Astrocyte (in vitro differentiated cells and primary cell): ENCODE measurements at regions not wholly inside any gene's neighbourhood (a gene's known extent, or its start where the extent isn't known, plus 50 kb on each side); places are given as distances from the start of the nearest gene placed in this dataset.
"Not testable (repeated sequence)": the region's sequence is repeated elsewhere in the genome, so short reads cannot be mapped to it uniquely, and the experiment has no call there.

Experiments used
- DNase-seq: peaks from one replicate; pipeline ENCODE4 v3.0.0-alpha.2; 2010; ENCODE audit warnings: low read depth
- FAIRE-seq: peaks from 2 replicates; lab custom pipeline; 2011; peaks lifted over from hg19 to GRCh38; lab: Jason Lieb, UNC
- H2AFZ ChIP-seq: 2 replicates; pipeline ENCODE4 v1.6.0; 2012; ENCODE audit warnings: low read depth, low read length, inconsistent platforms
- H3K27ac ChIP-seq: 2 replicates; pipeline ENCODE4 v1.5.1; 2011; ENCODE audit warnings: low read depth, low read length, inconsistent platforms
- H3K27me3 ChIP-seq: 2 replicates; pipeline ENCODE4 v1.6.0; 2011; ENCODE audit warnings: low read length, inconsistent platforms; ENCODE audit not compliant: insufficient read depth
- H3K36me3 ChIP-seq: 2 replicates; pipeline ENCODE4 v1.5.1; 2011; ENCODE audit warnings: low read length, inconsistent platforms; ENCODE audit not compliant: insufficient read depth
- H3K4me1 ChIP-seq: 2 replicates; pipeline ENCODE4 v1.5.1; 2011; ENCODE audit warnings: low read length, inconsistent platforms; ENCODE audit not compliant: insufficient read depth
- H3K4me2 ChIP-seq: 2 replicates; pipeline ENCODE4 v1.6.0; 2012; ENCODE audit warnings: low read length, inconsistent platforms
- H3K4me3 ChIP-seq: 2 replicates; pipeline ENCODE4 v1.5.1; 2011; ENCODE audit warnings: low read depth, mild to moderate bottlenecking, low read length, inconsistent platforms; ENCODE audit not compliant: insufficient read depth
- H3K79me2 ChIP-seq: 2 replicates; pipeline ENCODE4 v1.6.0; 2012; ENCODE audit warnings: mild to moderate bottlenecking, low read length, inconsistent platforms; ENCODE audit not compliant: insufficient read depth
- H3K9ac ChIP-seq: 2 replicates; pipeline ENCODE4 v1.6.0; 2012; ENCODE audit warnings: mild to moderate bottlenecking, low read length, inconsistent platforms
- H3K9me3 ChIP-seq: 2 replicates; pipeline ENCODE4 v1.5.1; 2012; ENCODE audit warnings: low read depth, mild to moderate bottlenecking, low read length, inconsistent platforms; ENCODE audit not compliant: insufficient read depth
- H4K20me1 ChIP-seq: 2 replicates; pipeline ENCODE4 v1.6.0; 2012; ENCODE audit warnings: low read length, inconsistent platforms; ENCODE audit not compliant: insufficient read depth
- H3K27ac Mint-ChIP-seq: one replicate; pipeline ENCODE4 v1.8.0; 2021; ENCODE audit warnings: mild to moderate bottlenecking, mixed read lengths; ENCODE audit not compliant: unreplicated experiment
- H3K27me3 Mint-ChIP-seq: one replicate; pipeline ENCODE4 v1.8.0; 2021; ENCODE audit warnings: low read depth, mixed read lengths; ENCODE audit not compliant: unreplicated experiment
- H3K36me3 Mint-ChIP-seq: one replicate; pipeline ENCODE4 v1.8.0; 2021; ENCODE audit warnings: low read depth, mixed read lengths; ENCODE audit not compliant: unreplicated experiment
- H3K4me1 Mint-ChIP-seq: one replicate; pipeline ENCODE4 v1.8.0; 2021; ENCODE audit warnings: low read depth, mixed read lengths; ENCODE audit not compliant: unreplicated experiment
- H3K4me3 Mint-ChIP-seq: one replicate; pipeline ENCODE4 v1.8.0; 2021; ENCODE audit warnings: mild to moderate bottlenecking, moderate library complexity, mixed read lengths; ENCODE audit not compliant: unreplicated experiment
- H3K9me3 Mint-ChIP-seq: one replicate; pipeline ENCODE4 v1.8.0; 2021; ENCODE audit warnings: mild to moderate bottlenecking, mixed read lengths; ENCODE audit not compliant: unreplicated experiment

DNA sequence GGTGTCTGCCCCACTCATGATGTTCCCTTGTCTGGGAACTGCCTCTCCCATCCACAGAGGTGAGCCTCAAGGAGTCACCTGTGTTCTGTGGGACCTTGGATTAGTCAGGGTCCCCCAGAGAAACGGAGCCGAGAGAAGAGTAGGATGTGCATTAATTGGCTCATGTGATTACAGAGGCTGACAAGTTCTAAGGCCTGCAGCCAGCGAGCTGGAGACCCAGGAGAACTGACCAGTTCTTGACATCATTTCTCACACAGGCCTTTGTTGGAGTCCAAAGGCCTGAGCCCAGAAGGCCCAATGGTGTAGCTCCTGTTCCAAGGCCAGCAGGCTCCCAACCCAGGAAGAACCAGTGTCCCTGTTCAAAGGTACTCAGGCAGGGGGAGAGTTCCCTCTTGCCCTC is 186.6 kb downstream of the BCL2L11 start:
- H3K36me3 ChIP-seq, H3K4me1 ChIP-seq, H3K36me3 Mint-ChIP-seq, H3K4me1 Mint-ChIP-seq, H4K20me1 ChIP-seq, H3K27me3 ChIP-seq, H3K4me3 ChIP-seq, H3K9me3 Mint-ChIP-seq, H3K9me3 ChIP-seq, H3K27me3 Mint-ChIP-seq, H3K27ac ChIP-seq, H3K79me2 ChIP-seq, FAIRE-seq, H2AFZ ChIP-seq, H3K4me2 ChIP-seq, H3K9ac ChIP-seq, H3K27ac Mint-ChIP-seq, H3K4me3 Mint-ChIP-seq, DNase-seq: not testable (repeated sequence)

DNA sequence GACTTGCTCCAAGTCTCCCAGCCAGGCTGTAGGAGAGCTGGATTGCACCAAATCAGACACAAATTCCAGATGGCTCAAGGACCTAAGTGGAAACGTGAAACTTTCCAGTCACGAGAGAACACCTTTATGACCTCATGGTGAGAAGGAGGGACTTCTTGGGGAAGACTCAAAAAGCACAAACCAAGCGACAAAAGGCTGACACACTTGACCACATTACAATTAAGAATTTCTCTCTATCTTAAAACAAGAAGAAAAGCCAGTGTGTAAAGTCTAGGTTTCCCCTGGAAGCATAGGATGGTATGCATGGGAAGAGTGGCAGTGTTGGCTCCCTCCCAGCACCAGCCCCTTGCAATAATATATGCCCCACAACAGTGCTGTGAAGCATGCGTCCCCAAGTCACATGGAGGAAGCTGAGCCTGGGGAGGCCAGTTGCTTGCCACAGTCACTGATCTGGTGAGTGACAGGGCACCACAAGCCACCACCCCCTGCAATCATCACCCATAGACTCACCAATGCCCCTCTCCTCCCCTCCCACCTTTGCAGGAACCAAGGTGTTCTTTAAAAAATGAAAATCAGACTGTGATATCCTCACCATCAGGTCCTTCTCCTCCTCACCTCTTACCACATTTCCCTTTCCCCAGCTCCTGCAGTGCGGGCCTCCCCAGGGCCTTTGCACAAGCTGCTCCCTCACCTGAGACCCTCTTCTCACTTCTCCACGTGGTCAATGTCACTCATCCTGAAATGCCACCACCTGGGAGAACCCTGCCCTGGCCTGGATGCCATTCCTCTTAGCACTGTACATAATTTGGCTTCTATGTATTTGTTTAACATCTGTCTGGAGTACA is 188.7 kb downstream of the BCL2L11 start:
- H3K36me3 Mint-ChIP-seq, FAIRE-seq, DNase-seq: not testable (repeated sequence)

DNA sequence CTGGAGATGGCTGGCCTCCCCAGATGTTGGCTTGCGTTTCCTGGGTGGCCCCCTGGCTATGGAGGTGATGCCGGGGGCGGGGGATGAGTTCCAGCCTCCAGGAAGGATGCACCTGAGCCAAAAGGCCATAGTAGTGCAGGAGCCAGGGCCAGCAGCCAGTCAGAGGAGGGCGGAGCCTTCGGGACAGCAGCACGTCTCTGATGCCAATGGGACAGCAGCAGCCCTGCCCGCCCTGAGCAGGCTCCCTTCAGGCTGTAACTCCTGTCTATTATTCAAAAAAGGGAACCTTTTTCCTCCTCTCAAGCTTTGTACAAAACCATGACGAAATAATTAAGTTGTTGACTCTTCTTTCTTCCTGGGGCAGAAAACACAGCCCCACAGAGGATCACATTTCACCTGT is 189.7 kb downstream of the BCL2L11 start:
- H3K27me3 ChIP-seq, H3K9me3 Mint-ChIP-seq, FAIRE-seq, H3K4me1 Mint-ChIP-seq, H2AFZ ChIP-seq, H3K4me3 Mint-ChIP-seq, H4K20me1 ChIP-seq, H3K9ac ChIP-seq, H3K4me3 ChIP-seq, H3K4me1 ChIP-seq, H3K27ac ChIP-seq, H3K79me2 ChIP-seq, H3K36me3 Mint-ChIP-seq, H3K4me2 ChIP-seq, H3K27ac Mint-ChIP-seq, H3K9me3 ChIP-seq, H3K36me3 ChIP-seq, H3K27me3 Mint-ChIP-seq, DNase-seq: not testable (repeated sequence)

More for the DNA sequence above, 188.7 kb downstream of the BCL2L11 start:
- not testable (repeated sequence) for H3K79me2 ChIP-seq, H3K4me3 ChIP-seq, H3K4me2 ChIP-seq, H3K9me3 Mint-ChIP-seq, H3K27me3 ChIP-seq, H3K4me1 Mint-ChIP-seq, H3K27ac ChIP-seq, H3K9me3 ChIP-seq, H3K27ac Mint-ChIP-seq, H4K20me1 ChIP-seq, H3K9ac ChIP-seq, H3K27me3 Mint-ChIP-seq, H2AFZ ChIP-seq, H3K4me3 Mint-ChIP-seq, H3K4me1 ChIP-seq, H3K36me3 ChIP-seq

DNA sequence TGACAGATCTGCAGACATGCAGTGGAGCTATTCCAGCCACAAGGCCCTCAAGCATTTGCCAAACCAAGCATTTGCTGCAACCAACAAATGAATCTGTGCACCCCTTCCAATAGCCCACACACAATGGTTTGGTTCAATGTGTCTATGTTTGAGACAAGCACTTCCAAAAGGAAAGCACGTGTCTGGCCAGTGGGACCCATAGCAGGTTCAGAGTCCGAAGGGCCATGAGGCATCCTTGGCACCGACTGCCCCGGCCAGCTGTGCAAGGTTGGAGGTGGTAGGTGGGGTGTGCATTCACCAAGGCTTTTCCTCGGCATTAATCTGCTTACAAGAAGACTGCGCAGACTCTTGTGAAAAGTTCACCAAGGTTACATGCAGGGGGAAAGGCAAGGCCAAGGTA is 190.9 kb downstream of the BCL2L11 start:
- not testable (repeated sequence) for H3K9me3 Mint-ChIP-seq, H3K27ac Mint-ChIP-seq, H3K4me2 ChIP-seq, H3K36me3 ChIP-seq, H3K27me3 Mint-ChIP-seq, H3K4me1 Mint-ChIP-seq, H3K27me3 ChIP-seq, H3K4me3 ChIP-seq, H3K9ac ChIP-seq, DNase-seq, H3K9me3 ChIP-seq, H3K79me2 ChIP-seq, H2AFZ ChIP-seq, H3K4me3 Mint-ChIP-seq, FAIRE-seq, H3K27ac ChIP-seq, H4K20me1 ChIP-seq, H3K36me3 Mint-ChIP-seq, H3K4me1 ChIP-seq

GRCh38 chr2:111312897-111313607 is 192.3 kb downstream of the BCL2L11 start:
- H3K9me3 ChIP-seq, H3K27me3 Mint-ChIP-seq, H4K20me1 ChIP-seq, H3K36me3 Mint-ChIP-seq, H3K27me3 ChIP-seq, H3K4me1 ChIP-seq, H3K27ac Mint-ChIP-seq, FAIRE-seq, H3K4me3 Mint-ChIP-seq, H3K79me2 ChIP-seq, H3K4me3 ChIP-seq, H3K36me3 ChIP-seq, H3K9me3 Mint-ChIP-seq, H3K4me1 Mint-ChIP-seq, H3K9ac ChIP-seq, H2AFZ ChIP-seq: not testable (repeated sequence)
- peak; percentile 63 for DNase-seq
- Histone ChIP-seq H3K27ac (peak overlapping the region; percentile 38), H3K4me2 (peak overlapping the region; percentile 26)

DNA sequence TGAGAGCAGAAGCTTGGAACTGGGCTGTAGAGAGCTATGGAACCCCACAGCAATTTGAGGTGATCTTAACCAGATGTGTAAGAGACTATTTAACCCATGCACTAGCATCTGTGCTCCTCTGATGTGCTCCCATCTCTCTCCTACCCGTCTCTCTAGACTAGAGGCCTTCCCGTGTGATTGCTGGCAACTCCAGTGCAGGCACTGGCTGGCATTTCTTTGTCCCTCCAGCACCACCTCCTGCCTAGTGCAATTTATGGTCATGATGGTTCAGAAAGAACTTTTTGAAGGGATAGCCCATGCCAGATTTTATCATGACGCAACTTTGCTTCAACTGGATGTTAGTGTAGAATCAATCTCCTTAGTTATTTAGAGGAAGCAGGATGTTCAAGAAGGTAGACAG is 193.0 kb downstream of the BCL2L11 start:
- H3K27me3 Mint-ChIP-seq, H3K4me1 ChIP-seq, H3K4me3 ChIP-seq, H3K4me3 Mint-ChIP-seq, H3K36me3 ChIP-seq, H3K9me3 ChIP-seq, H3K27me3 ChIP-seq, H2AFZ ChIP-seq, H3K27ac ChIP-seq, H3K36me3 Mint-ChIP-seq, FAIRE-seq, H4K20me1 ChIP-seq, H3K9me3 Mint-ChIP-seq, DNase-seq, H3K4me2 ChIP-seq, H3K27ac Mint-ChIP-seq, H3K4me1 Mint-ChIP-seq, H3K9ac ChIP-seq, H3K79me2 ChIP-seq: not testable (repeated sequence)
